IPS-NIHi11 (cell line): ENCODE measurements at regions not wholly inside any gene's neighbourhood (a gene's known extent, or its start where the extent isn't known, plus 50 kb on each side); places are given as distances from the start of the nearest gene placed in this dataset.
"Not testable (repeated sequence)": the region's sequence is repeated elsewhere in the genome, so short reads cannot be mapped to it uniquely, and the experiment has no call there.

ENCODE experiments used
- DNase-seq: peaks from one replicate; pipeline ENCODE4 v3.0.0; 2012; ENCODE audit warnings: mixed read lengths, low spot score

DNA sequence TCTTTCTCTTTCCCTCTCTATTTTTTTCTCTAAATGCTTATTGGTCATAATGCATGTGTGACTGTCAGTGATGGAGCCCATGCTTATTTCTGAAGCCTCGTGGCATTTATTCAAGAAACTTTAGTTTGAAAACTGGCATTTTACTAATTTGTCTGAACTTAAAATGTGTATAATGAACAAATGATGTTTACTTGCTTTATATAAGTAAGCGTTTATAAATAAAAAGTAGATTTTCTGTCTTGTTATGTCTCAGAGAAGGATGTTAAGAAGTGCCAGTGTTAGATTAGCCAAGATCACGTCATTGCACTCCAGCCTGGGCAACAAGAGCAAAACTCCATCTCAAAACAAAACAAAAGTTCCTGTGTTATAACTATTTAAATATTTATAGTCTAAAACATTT lies 1568.1 kb downstream of the EFNB2 start:
- no peak for DNase-seq

DNA sequence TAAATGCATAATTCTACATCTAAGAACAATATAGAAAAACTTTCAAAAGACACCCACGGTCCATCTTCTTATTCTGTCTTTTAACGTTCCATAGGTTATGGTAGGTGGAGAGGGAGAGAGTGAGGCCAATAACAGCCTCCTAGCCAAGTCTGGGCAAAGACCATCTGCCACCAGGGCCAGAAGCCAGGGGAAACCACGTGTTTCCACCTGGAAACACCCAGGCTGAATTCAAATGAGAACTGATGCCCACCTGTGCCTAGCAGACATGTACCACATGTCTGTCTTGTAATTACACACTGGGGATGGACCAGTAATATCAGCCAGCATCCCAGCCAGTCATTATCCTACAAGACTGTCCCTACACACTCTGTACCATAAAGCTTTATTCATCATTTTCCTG lies 1573.1 kb downstream of the EFNB2 start:
- no peak for DNase-seq

DNA sequence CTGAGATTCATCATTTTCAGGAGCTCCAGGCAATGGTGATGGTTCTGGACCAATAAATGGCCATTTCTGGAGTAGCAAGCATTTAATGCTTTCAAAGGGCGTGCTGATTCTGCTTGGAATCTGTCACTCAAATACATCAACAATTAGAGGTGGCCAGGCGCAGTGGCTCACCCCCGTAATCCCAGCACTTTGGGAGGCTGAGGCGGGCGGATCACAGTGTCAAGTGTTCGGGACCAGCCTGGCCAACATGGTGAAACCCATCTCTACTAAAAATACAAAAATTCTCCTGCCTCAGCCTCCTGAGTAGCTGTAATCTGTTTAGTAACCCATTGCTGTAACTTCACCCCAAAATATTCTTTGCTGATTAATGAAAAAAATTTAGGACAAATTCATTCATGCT lies 1574.2 kb downstream of the EFNB2 start:
- no peak for DNase-seq

DNA sequence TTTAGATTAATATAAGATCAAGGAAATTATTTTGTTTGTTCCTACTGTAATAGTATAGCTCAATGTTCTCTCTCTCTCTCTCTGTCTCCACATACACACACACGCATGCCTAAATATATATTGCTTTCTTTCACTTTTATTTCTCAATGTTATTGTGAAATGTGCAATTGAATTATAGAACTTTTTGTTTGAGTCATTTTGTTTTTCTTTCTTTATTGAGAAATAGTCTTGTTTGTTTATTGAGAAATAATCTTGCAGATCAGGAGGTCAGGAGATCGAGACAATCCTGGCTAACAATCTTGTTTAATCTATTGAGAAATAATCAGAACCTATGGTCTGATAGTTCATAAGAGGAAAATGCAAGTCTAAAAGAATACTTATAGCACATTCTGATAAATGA lies 1581.3 kb downstream of the EFNB2 start:
- DNase-seq: no peak

DNA sequence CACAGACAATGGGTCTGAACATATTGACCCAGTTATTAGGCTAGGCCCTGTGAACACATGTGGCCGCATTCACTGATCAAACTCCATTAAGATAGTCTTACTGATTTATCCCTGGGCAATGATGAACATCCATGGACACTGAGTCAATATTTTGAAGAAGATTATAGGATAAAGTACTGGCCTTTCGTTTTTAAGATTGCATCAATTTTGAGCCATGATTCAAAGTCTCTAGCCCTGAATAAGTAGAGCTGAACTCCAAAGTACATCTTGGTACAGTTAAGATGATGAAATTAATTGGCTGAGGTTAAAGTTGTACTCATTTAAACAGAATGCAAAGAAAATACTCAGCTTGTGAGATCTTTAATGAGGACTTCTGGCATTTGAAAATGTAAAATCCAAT lies 1581.9 kb downstream of the EFNB2 start:
- DNase-seq: no peak

DNA sequence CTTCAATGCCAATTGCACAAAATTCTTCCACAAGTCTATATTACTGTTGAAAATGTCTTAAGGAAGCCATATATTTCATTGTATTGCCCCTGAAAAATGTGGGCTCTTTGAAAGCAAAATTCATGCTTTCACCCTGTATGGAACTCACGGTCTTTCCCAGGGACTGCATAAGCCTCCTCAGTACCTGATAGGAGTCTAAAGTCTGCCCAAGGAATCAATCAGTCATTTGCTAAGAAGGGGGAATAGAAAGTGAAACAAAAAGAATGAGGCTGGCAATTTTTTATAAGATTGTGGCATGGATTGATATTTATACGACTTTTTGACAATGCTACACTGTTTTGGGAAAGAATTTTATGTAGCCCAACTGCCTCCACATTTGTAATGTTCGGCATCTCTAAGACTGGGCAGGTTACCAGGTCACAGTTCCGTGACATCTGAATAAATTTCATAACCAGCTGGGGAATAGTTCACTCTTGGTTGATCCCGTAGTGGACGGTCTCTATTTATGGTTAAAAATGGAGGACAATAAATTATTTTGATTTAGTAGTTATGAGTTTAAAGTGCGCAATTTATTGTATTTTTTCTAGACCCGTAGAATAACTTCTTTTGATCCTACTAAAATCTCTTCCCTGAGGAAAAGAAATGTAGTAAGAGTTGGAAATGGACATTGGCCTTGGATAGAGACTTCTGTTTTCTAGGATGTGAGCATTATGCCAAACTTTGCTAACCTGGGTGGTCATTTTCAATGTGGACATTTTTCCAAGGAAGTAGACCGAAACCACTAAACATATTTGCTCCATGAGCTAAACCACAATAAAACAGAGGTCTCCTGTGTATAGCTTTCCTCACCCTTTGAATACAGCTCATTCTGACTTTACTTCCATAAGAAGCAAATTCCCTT lies 1585.4 kb downstream of the EFNB2 start:
- DNase-seq: no peak

DNA sequence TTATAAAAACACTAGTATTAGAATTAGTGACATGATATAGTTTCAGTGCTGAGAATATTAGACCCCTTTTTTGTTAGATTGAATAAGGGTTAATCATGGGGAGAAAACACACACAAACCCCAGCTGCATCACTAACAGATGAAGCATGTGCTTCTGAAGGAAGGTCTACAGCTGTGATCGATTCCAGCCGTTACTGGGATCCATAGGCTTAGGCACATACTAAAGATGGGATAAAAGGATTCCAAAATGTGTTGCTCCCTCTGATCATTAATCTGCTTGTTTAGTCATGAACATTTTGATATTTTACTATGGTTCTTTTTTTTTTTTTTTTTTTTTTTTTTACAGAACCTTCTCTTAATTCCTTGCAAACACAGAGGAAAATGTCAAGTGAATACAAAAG lies 1591.3 kb downstream of the EFNB2 start:
- no peak for DNase-seq

DNA sequence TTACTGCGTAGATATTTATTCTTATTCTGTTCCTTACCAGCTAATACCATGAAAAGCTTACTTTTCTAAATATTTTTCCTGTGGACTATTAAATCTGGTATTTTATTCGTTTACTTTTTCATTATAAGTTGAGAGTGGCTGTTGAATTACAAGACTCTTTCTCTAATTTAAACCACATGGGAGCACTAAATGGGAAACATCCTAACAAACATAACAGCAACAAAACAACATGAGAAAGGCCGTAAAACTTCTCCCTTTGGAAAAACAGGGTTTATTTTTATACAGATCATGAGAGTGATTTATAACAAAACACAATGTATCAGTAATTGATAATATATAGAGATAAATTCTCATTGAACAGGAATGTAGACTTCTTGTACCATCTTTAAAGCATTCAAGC lies 1592.1 kb downstream of the EFNB2 start:
- no peak for DNase-seq

DNA sequence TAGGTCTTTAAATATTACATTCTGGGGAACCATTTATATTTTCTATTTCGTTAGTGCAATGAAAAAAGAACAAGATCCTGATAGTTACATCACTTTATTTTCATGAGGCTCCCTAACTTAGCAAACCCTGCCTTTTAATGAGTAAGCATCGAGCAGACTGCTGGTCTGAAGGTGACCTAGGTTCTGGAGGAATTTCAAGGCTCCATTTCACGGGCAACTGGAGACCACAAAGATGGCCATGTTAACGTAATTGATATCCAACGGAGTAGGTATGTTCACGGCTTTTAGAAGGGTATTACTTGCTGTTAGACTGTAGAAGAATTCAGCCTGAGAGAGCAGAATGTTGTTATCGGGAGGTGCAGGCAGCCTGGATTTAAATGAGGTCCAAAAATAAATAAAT lies 1597.6 kb downstream of the EFNB2 start:
- DNase-seq: no peak

DNA sequence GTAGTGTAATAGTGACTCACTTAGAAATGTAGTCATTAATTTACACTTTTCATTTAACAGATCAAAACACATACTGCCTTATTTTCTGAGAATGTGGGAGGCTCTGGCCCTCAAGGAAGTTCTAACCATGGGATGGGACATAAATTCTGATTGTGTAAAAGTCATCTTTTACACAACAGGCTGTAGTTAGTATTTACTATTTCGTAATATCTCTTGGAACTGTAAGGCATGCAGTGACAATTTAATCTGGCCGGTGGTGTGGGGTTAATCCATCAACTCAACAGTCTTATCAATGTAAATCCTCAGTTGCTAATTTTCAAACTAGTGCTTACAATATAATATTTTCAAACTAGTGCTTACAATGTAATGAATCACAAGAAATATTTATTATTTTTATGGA lies 1599.2 kb downstream of the EFNB2 start:
- DNase-seq: no peak

DNA sequence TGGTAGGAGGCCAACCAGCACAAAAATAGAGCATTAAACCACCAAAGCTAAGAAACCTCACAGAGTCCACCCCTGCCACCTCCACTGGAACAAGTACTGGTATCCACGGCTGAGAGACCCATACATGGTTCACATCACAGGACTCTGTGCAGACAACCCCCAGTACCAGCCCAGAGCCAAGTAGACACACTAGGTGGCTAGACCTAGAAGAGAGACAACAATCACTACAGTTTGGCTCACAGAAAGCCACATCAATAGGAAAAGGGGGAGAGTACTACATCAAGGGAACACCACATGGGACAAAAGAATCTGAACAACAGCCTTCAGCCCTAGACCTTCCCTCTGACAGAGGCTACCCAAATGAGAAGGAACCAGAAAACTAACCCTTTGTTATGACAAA lies 1614.9 kb downstream of the EFNB2 start:
- not testable (repeated sequence) for DNase-seq

DNA sequence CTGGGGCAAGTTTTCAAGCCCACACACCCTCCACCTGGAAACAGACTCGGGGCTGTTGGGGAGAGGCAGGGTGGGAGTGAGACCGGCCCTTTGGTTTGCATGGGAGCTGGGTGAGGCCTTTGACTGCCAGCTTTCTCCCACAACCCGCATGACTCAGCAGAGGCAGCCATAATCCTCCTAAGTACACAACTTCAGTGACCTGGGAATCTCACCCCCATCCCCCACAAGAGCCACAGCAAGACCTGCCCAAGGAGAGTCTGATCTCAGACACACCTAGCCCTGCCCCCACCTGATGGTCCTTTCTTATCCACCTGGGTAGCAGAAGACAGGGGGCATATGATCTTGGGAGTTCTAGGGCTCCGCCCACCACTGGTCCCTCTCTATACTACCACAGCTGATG lies 1615.4 kb downstream of the EFNB2 start:
- no peak for DNase-seq

DNA sequence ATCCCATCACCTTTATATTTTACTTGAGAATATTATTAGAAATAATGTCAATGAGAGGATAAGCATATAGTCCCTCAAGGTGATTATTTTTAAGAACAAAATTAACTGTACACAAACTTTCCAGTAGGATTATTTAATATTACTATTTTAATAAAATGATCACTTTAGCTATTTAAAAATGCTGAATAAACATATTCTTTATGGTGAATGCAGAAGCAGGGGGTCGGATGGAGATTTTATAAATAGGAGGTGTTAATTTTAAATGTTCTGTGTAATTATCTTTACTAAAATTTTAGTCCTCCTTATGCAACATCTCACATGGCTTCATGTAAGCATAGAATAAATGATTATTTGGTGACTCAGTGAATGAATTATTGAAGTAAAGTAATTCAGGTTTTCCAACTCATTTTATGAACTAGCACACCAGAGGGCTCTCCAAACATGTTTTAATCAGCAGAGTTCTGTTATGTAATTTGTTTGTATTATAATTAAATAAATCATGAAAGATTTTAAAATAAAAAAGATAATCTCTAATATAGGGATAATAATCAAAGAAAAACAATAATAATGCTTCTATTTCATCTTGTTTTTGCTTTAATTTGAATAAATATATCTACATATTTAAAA lies 1635.2 kb downstream of the EFNB2 start:
- DNase-seq: no peak

DNA sequence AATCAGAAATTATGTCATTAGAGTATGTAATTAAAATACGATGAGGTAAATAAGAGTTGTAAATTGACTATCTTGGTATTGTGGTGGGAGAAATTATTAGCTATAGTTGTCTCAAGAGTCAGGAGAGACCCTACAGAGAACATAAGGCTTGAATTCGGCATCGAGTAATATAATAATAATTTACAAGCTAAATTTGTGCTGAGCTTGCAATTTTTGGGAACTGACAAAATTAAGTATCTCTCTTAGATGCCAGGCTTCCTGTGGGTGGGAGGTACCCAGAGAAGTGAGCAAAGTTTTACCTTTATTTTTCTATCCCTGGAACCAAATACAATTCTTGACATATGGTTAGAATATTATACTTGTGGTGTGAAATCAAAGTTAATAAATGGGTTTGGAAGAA lies 1637.0 kb downstream of the EFNB2 start:
- DNase-seq: no peak

DNA sequence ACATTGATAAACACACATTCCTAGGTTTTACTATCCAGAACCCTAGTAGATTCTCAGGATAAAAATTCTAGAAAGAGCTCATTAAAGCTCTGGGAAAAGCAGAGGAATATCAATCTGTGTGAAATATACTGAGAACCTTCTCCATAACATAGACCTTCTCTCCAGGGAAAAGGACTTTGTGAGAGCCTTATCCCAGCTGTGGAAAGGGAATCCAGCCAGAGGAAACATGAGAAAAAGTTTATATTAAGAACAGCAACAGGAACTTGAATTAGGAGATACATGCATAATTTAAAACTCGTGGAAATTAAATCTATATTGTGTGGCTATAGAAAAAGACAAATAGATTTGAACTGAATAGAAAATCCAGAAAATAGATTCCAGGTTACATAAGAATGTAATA lies 1639.9 kb downstream of the EFNB2 start:
- no peak for DNase-seq

DNA sequence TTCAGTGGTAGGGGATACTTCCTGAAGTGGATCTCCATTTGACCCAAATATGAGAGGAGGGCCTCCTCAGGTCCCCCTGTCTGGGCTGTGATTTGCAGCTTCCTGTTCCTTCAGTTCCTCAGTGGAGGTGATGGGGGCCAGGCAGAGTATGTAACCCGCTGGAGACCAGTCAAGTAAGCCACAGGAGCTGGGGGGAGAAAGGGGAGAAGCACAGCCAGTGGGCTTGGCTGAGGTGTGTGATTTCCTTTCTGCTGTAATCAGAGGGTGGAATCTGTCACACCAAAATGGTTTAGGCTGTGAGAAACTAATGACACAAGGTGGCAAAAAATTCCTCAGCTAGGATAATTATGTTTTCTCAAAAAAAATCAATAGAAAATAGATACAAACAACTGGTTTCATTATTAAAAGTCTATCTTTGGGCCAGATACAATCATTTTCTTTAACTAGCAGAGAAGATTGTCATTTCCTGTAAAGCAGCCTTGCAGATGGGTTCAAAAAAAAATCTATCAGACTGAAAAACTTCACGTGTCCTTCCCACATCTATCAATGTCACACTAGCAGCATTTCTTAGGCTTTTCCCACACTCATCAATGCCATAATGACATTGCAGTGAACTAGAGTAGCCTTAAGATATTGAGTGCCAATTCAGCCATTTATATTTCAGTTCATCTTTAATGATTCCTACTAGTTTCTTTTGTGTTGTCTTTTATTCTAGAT lies 1660.3 kb downstream of the EFNB2 start:
- DNase-seq: no peak

DNA sequence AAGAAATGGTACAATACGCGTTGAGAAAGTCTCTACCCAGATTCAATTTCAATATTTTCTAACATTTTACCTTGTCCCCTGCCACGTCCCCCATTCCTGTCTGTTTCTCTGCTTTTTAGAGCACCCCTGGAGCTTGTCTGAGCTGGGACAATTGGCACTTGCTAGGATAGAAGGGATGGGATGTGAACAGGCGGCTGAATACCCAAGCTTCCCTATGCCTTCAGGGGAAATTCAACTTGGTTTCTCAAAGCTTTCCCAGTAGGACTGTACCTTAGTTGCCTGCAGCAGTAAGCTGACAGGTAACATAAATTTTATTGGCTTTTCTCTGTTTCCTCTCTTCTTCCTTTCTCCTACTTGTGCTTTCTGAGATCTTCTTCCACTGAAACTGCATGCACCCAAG lies 1663.3 kb downstream of the EFNB2 start:
- DNase-seq: no peak

DNA sequence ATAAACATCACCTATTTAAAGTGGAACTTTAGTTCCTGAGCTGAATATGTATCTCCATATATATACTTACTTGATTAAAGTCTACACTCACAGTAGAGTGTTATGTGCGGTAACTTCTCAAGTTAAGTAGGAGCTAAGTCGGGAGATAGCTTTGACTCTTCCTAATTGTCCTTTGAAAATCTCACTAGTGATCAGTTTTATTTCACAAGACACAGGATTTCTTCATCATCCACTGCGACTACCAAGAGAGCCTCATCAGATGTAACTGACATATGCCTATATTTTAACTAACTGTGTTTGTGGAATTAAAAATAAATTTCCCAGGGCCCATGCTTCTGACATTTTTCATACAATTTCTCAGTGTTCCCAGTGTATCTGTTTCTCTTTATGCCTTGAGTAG lies 1664.0 kb downstream of the EFNB2 start:
- DNase-seq: no peak

DNA sequence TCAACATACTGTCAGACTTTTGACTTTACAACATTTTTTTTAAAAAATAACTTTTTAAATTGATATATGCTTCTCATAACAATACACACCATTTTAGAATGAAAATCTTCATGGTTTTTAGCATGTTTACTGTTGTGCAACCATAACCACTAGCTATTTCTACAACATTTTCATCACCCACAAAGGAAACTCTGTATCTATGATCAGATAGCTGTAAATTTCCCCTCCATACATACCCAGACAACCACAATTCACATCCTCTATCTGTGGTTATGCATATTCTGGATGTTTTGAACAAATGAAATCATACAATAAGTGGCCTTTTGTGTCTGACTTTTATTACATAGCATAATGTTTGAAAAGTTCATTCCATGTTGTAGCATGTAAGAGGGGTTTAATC lies 1666.0 kb downstream of the EFNB2 start:
- DNase-seq: no peak

DNA sequence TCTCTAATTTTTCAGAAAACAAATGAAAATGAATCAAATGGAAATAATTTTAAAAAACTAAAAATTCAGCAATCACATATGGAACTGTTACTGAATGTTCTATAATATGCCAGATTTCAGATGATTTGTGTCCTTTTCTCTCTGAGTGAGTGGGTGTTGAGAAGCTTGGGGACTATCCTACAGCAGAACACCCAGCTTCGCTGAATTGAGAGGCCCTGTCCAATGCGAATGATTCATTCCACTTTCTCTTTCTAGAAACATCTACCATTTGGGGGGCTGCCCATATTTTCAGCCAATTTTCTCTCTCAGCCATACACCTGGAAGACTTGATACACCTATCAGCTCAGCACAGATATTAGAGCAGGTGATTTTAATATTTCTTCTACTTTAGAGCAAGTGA lies 1666.7 kb downstream of the EFNB2 start:
- DNase-seq: no peak

DNA sequence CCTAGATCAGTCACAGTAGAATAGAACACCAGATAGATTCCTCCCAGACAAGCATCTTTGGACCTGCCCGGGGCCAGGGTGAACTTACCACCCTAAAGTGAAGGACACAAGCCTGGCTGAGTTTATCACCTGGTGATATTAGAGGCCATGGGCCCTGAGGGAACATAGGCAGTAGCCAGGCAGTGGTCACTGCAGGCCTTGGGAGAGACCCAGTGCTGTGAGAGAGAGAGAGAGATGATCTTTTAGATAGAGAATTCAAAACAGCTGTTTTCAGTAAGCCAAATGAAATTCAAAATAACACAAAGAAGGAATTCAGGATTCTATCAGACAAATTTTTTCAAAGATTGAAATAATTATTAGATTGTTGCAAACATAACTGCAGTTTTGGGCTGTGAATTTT lies 1679.9 kb downstream of the EFNB2 start:
- no peak for DNase-seq

DNA sequence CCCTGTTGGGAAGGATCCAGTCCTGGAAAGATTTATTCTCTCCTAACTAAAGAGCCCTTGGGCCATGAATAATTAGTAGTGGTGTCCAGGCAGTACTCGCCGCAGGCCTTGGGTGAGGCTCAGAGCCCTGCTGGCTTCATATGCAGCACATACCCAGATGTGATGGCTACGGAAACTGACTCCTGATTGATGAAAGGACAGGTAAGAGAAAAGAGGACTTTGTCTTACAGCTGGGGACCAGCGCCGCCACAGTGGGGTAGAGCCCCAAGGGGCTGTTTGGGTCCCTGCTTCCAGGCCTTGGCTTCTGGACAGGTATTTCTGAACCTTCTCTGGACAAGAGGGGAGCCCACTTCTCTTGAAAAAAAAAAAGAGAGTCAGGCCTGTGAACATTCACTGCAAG lies 1680.8 kb downstream of the EFNB2 start:
- no peak for DNase-seq

DNA sequence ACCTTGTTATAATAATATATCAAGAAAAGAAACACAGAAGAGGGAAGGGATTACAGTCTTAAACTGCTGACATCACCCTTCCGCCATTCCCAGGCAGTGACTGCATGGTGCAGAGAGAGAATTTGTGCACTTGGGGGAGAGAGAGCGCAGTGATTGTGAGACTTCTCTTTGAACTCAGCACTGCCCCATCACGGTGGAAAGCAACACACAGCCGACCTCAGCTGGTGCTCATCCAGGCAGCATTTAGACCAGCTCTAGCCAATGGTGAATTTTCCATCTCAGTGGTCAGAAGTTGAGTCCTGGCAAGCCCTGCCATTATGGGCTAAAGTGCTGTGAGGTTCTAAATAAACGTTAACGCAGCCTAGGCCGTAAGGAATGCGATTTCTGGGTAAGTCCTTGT lies 1681.5 kb downstream of the EFNB2 start:
- DNase-seq: no peak
